Kidney (tissue), 13 donors: ENCODE measurements at regions not wholly inside any gene's neighbourhood (a gene's known extent, or its start where the extent isn't known, plus 50 kb on each side); places are given as distances from the start of the nearest gene placed in this dataset.

ENCODE experiments used
- DNase-seq, 5 donors: peaks; one replicate each; pipeline ENCODE4 v3.0.0-alpha.2; 2013 to 2020
- FAIRE-seq: peaks from 2 replicates; lab custom pipeline; 2012; peaks lifted over from hg19 to GRCh38; lab: Jason Lieb, UNC
- H3K27ac ChIP-seq, 2 donors: one replicate each; pipeline ENCODE4 v1.7.0; 2013; ENCODE audit warnings: low read depth in 2 of 2, low read length in 2 of 2, inconsistent platforms in 1 of 2
- H3K27me3 ChIP-seq: one replicate; pipeline ENCODE4 v1.7.1; 2013; ENCODE audit warnings: low read length, inconsistent platforms; ENCODE audit not compliant: control insufficient read depth, insufficient read depth
- H3K36me3 ChIP-seq, 3 donors: one replicate each; pipeline versions ENCODE4 v1.7.0 to v1.7.1; 2013; ENCODE audit warnings: low read length in 3 of 3, control low read depth in 1 of 3, inconsistent platforms in 1 of 3; ENCODE audit not compliant: insufficient read depth in 3 of 3, control insufficient read depth in 2 of 3
- H3K4me1 ChIP-seq, 3 donors: one replicate each; pipeline versions ENCODE4 v1.7.0 to v1.7.1; 2013; ENCODE audit warnings: low read length in 3 of 3, inconsistent platforms in 1 of 3, low read depth in 1 of 3; ENCODE audit not compliant: control insufficient read depth in 2 of 3, insufficient read depth in 2 of 3
- H3K4me3 ChIP-seq, 3 donors: one replicate each; pipeline versions ENCODE4 v1.7.0 to v1.8.1; 2013; ENCODE audit warnings: low read length in 3 of 3, control low read depth in 1 of 3, inconsistent platforms in 1 of 3
- H3K9ac ChIP-seq, 3 donors: one replicate each; pipeline versions ENCODE4 v1.7.0 to v1.7.1; 2013; ENCODE audit warnings: low read length in 3 of 3, control low read depth in 1 of 3, inconsistent platforms in 1 of 3
- H3K9me3 ChIP-seq, 3 donors: one replicate each; pipeline versions ENCODE4 v1.7.0 to v1.7.1; 2013; ENCODE audit warnings: low read length in 3 of 3, control low read depth in 1 of 3, inconsistent platforms in 1 of 3; ENCODE audit not compliant: control insufficient read depth in 2 of 3, insufficient read depth in 1 of 3
- intact Hi-C: fragments of 100-400 bp; cut with DNase I; formaldehyde crosslinking; loops from one replicate; pipeline ENCODE4 v1.11.1; 2022
- TF ChIP-seq, protein P1 (sequence below): IDR thresholded peaks from 3 replicates; pipeline ENCODE4 v1.5.1; 2012; ENCODE audit warnings: mild to moderate bottlenecking, moderate library complexity, borderline replicate concordance; ENCODE audit not compliant: insufficient read depth; ENCODE audit errors: extremely low read depth
- donor health status: control.
- donor health status: control.
- donor health status: control.
- donor health status: control.
- donor health status: control.
- donor health status: DM: yes; HTN: yes; CAD: no.
- donor health status: Normal renal cell carcinoma (clear cell type).

DNA sequence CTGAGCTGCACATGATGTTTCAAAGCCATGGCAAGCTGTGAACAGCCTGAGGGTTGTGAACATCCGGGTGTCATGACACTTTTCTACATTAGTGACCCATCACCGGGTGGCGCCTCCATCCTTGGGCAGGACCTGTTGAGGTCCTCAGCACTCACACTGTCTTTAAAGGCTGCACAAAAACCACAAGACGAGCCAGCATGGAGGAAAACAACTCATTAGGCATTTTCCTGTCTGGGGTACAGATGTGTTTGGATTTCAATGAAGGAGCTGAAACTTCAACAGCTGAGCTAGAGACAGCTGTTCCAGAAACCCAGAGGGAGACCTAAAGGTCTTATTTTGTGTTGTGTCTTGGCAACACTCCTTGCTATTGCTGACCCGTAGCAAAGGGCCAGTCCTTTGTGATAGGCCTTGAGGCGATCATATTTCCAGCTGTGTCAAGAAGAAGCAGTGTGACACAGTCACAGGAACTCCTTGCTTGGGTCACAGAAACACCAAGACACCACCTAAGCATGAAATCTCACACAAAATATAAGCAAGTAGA lies 151.8 kb upstream of the VLDLR start:
- TF ChIP-seq, protein P1, sequence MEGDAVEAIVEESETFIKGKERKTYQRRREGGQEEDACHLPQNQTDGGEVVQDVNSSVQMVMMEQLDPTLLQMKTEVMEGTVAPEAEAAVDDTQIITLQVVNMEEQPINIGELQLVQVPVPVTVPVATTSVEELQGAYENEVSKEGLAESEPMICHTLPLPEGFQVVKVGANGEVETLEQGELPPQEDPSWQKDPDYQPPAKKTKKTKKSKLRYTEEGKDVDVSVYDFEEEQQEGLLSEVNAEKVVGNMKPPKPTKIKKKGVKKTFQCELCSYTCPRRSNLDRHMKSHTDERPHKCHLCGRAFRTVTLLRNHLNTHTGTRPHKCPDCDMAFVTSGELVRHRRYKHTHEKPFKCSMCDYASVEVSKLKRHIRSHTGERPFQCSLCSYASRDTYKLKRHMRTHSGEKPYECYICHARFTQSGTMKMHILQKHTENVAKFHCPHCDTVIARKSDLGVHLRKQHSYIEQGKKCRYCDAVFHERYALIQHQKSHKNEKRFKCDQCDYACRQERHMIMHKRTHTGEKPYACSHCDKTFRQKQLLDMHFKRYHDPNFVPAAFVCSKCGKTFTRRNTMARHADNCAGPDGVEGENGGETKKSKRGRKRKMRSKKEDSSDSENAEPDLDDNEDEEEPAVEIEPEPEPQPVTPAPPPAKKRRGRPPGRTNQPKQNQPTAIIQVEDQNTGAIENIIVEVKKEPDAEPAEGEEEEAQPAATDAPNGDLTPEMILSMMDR: no peak
- Histone ChIP-seq H3K9me3 (no peaks in the 10 kb centered on the region), H3K4me1 (peaks cover 0 to 9% (median 2%) of the 10 kb centered on the region in 3 donors), H3K27ac (no peak overlapping the region), H3K9ac (no peak overlapping the region), H3K27me3 (no peaks in the 10 kb centered on the region), H3K36me3 (no peaks in the 10 kb centered on the region), H3K4me3 (no peak overlapping the region)
- intact Hi-C loops: no loop called here
- FAIRE-seq (no peak), DNase-seq (peak in 4 of 5 donors; percentile 75 to 93 (median 90))

DNA sequence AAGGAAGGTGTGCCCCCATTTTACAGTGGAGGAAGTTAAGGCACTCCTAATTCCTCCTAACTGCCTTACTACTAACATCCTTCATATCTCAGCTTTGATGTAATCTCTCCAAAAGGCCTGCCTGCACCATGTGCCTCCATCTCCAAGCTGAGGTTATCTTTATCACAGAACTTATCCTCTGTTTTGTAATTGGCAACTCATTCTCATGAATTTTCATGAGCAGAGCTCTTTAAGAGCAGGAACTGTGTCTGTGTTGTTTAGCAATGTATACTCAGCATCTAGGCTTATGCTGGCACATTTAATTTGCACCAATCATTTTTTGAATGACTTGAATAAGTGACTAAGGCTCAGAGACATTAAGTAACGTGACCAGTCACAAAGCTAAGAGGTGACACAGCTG lies 147.9 kb upstream of the VLDLR start:
- Histone ChIP-seq H3K4me1 (peaks cover 0 to 3% (median 0%) of the 10 kb centered on the region in 3 donors), H3K9ac (no peak overlapping the region), H3K27me3 (no peaks in the 10 kb centered on the region), H3K36me3 (no peaks in the 10 kb centered on the region), H3K9me3 (no peaks in the 10 kb centered on the region), H3K4me3 (no peak overlapping the region), H3K27ac (no peak overlapping the region)
- intact Hi-C loops: no loop called here
- TF ChIP-seq, protein P1: no peak
- no peak for DNase-seq
- FAIRE-seq: no peak

DNA sequence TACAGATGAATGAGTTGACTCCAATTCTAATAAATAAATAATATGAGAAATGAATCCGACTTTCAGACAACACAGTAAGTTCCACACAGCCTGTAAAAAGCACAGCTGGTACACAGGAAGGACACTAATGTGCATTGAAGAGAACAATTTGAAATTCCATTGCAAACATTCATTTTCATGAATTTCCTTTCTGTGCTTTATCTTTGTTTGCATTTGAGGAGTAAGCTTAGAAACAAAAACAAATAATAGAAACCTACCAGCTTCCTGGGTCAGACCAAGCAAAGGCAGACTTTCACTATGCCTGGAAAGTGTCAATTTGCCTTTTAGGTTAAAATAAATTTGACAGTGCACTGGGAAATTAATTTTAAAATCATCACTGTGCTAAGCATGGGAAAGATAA lies 143.8 kb upstream of the VLDLR start:
- DNase-seq (no peak), FAIRE-seq (no peak)
- TF ChIP-seq, protein P1: no peak
- H3K9me3 ChIP-seq: no peaks in the 10 kb centered on the region
- no peaks in the 10 kb centered on the region for H3K36me3 ChIP-seq
- no peak overlapping the region for H3K27ac ChIP-seq
- H3K4me1 ChIP-seq: peaks cover 0 to 3% (median 0%) of the 10 kb centered on the region in 3 donors
- H3K4me3 ChIP-seq: no peak overlapping the region
- intact Hi-C loops: no loop called here
- no peak overlapping the region for H3K9ac ChIP-seq
- no peaks in the 10 kb centered on the region for H3K27me3 ChIP-seq

DNA sequence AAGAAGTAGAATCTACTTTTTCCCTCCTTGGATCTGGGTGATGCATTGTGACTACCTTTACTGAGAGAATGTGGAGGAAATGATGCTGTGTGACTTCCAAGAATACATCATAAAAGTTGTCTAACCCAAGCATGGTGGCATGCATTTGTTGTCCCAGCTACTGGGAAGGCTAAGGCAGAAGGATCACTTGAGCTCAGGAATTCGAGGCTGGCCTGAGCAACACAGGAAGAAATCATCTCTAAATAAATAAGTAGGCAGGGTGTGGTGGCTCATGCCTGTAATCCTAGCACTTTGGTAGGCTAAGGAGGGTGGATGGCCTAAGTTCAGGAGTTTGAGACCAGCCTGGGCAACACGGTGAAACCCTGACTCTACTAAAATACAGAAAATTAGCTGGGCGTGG lies 143.2 kb upstream of the VLDLR start:
- no peak for FAIRE-seq
- Histone ChIP-seq H3K9me3 (no peaks in the 10 kb centered on the region), H3K27me3 (no peaks in the 10 kb centered on the region), H3K4me3 (no peak overlapping the region), H3K9ac (no peak overlapping the region), H3K4me1 (peaks cover 0 to 3% (median 0%) of the 10 kb centered on the region in 3 donors), H3K36me3 (no peaks in the 10 kb centered on the region), H3K27ac (no peak overlapping the region)
- no peak for DNase-seq
- TF ChIP-seq, protein P1: no peak
- intact Hi-C loops: no loop called here
